ENCODE measurements at regions not wholly inside any gene's neighbourhood (a gene's known extent, or its start where the extent isn't known, plus 50 kb on each side); places are given as distances from the start of the nearest gene placed in this dataset.
"Not testable (repeated sequence)": the region's sequence is repeated elsewhere in the genome, so short reads cannot be mapped to it uniquely, and the experiment has no call there.

GRCh38 chr12:72889791-72890190 is 617.6 kb downstream of the TRHDE start:
- Histone ChIP-seq H3K27me3 (no peaks in the 10 kb centered on the region), H3K27ac (no peak overlapping the region), H3K4me1 (no peaks in the 10 kb centered on the region), H3K4me3 (no peak overlapping the region), H3K9me3 (peaks cover 0 to 2% (median 0%) of the 10 kb centered on the region in 4 donors), H3K36me3 (no peaks in the 10 kb centered on the region)
- DNase-seq = no peak
- 33 to 57% methylated on average over 1 of the region's 1 CpG for WGBS, 2 donors
- TF ChIP-seq EP300 (IDR thresholded peaks at IDR 0.05) (no peak), POLR2A (IDR thresholded peaks at IDR 0.05) (no peak), POLR2AphosphoS5 (IDR thresholded peaks at IDR 0.05) (no peak)
- TF ChIP-seq, protein P1, sequence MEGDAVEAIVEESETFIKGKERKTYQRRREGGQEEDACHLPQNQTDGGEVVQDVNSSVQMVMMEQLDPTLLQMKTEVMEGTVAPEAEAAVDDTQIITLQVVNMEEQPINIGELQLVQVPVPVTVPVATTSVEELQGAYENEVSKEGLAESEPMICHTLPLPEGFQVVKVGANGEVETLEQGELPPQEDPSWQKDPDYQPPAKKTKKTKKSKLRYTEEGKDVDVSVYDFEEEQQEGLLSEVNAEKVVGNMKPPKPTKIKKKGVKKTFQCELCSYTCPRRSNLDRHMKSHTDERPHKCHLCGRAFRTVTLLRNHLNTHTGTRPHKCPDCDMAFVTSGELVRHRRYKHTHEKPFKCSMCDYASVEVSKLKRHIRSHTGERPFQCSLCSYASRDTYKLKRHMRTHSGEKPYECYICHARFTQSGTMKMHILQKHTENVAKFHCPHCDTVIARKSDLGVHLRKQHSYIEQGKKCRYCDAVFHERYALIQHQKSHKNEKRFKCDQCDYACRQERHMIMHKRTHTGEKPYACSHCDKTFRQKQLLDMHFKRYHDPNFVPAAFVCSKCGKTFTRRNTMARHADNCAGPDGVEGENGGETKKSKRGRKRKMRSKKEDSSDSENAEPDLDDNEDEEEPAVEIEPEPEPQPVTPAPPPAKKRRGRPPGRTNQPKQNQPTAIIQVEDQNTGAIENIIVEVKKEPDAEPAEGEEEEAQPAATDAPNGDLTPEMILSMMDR (IDR thresholded peaks at IDR 0.05) = no peak
- intact Hi-C loops (cut with DNase I) = no loop called here

DNA sequence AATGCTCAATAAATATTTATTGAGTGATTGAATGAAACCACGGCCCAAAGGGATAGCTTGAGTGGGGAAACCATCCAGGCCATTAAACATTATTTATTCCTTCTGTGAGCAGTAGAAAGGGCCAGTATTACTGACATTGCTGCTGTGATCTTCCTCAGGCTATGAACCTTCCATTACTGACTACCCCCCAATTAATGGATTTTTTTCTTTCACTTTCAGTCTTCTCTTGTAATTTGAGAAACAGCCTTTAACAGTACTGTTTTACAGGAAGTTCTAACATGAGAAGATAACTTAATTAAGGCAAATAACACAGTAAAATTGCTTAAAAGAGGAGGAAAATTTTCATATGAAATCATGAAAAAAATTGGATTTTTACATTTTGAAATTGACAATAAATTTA is 629.5 kb downstream of the TRHDE start:
- TF ChIP-seq POLR2AphosphoS5 (IDR thresholded peaks at IDR 0.05) = no peak
- TF ChIP-seq POLR2A (IDR thresholded peaks at IDR 0.05) = no peak
- TF ChIP-seq, protein P1 (IDR thresholded peaks at IDR 0.05) = no peak
- no peak for TF ChIP-seq EP300 (IDR thresholded peaks at IDR 0.05)
- H3K4me1 ChIP-seq = no peaks in the 10 kb centered on the region
- no peak for DNase-seq

DNA sequence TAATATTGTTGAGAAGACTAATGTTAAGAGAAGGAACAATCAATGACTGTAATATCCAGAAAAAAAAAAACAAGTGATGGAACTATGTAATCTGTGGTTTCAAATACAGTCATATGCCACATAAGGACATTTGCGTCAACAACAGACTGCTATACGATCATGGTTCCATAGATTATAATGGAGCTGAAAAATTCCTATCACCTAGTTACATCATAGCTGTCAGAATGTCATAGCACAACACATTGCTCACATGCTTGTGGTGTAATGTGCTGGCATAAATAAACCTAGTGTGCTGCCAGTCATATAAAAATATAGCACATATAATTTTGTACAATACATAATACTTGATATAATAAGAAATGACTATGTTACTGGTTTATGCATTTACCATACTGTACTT is 653.5 kb downstream of the TRHDE start:
- 94 to 95% methylated on average over 2 of the region's 2 CpGs for WGBS, 2 donors
- Histone ChIP-seq H3K27ac (no peak overlapping the region), H3K9me3 (no peaks in the 10 kb centered on the region), H3K4me3 (no peak overlapping the region), H3K4me1 (no peaks in the 10 kb centered on the region), H3K27me3 (no peaks in the 10 kb centered on the region), H3K36me3 (no peaks in the 10 kb centered on the region)
- no peak for TF ChIP-seq EP300 (IDR thresholded peaks at IDR 0.05)
- TF ChIP-seq, protein P1 (IDR thresholded peaks at IDR 0.05) = no peak
- no peak for TF ChIP-seq POLR2A (IDR thresholded peaks at IDR 0.05)
- no peak for TF ChIP-seq POLR2AphosphoS5 (IDR thresholded peaks at IDR 0.05)
- intact Hi-C loops (cut with DNase I) = no loop called here
- no peak for DNase-seq

More for the DNA sequence above, 629.5 kb downstream of the TRHDE start:
- H3K27me3 ChIP-seq = no peaks in the 10 kb centered on the region
- WGBS, 2 donors = 60 to 74% methylated on average over 1 of the region's 1 CpG
- H3K9me3 ChIP-seq = no peaks in the 10 kb centered on the region
- H3K36me3 ChIP-seq = no peaks in the 10 kb centered on the region
- H3K27ac ChIP-seq = no peak overlapping the region
- H3K4me3 ChIP-seq = no peak overlapping the region
- intact Hi-C loops (cut with DNase I) = no loop called here

GRCh38 chr12:72931838-72932237 is 659.7 kb downstream of the TRHDE start:
- DNase-seq; H3K4me3 ChIP-seq; H3K36me3 ChIP-seq; H3K27me3 ChIP-seq; intact Hi-C loops (cut with DNase I); H3K9me3 ChIP-seq; H3K27ac ChIP-seq; H3K4me1 ChIP-seq: not testable (repeated sequence)
- WGBS, 2 donors = 84 to 86% methylated on average over 7 of the region's 7 CpGs

GRCh38 chr12:72937486-72937885 is 665.3 kb downstream of the TRHDE start:
- DNase-seq = no peak
- H3K9me3 ChIP-seq = peaks cover 0 to 3% (median 0%) of the 10 kb centered on the region in 4 donors
- no peaks in the 10 kb centered on the region for H3K27me3 ChIP-seq
- TF ChIP-seq EP300 (IDR thresholded peaks at IDR 0.05) (no peak), POLR2AphosphoS5 (IDR thresholded peaks at IDR 0.05) (no peak), POLR2A (IDR thresholded peaks at IDR 0.05) (no peak)
- TF ChIP-seq, protein P1 (IDR thresholded peaks at IDR 0.05) = no peak
- H3K27ac ChIP-seq = no peak overlapping the region
- no peaks in the 10 kb centered on the region for H3K36me3 ChIP-seq
- no peaks in the 10 kb centered on the region for H3K4me1 ChIP-seq
- H3K4me3 ChIP-seq = no peak overlapping the region
- WGBS, 2 donors = 84 to 88% methylated on average over 1 of the region's 1 CpG
- intact Hi-C loops (cut with DNase I) = no loop called here
